ENCODE measurements at regions not wholly inside any gene's neighbourhood (a gene's known extent, or its start where the extent isn't known, plus 50 kb on each side); places are given as distances from the start of the nearest gene placed in this dataset.

GRCh38 chr12:126156806-126157574 lies 1091.8 kb downstream of the AACS start:
- DNase-seq = no peak

GRCh38 chr12:126157575-126157966 lies 1092.3 kb downstream of the AACS start:
- no peak for DNase-seq

- no peak for DNase-seq
Measured at GRCh38 chr12:126159139-126159538, 1093.9 kb downstream of the AACS start.

GRCh38 chr12:126160912-126161311 lies 1095.7 kb downstream of the AACS start:
- no peak for DNase-seq

GRCh38 chr12:126163984-126164383 lies 1098.7 kb downstream of the AACS start:
- no peak for DNase-seq

- no peak for DNase-seq
Measured at GRCh38 chr12:126171937-126172559, 1106.8 kb downstream of the AACS start.

- DNase-seq = no peak
Measured at GRCh38 chr12:126182619-126183236, 1117.5 kb downstream of the AACS start.

GRCh38 chr12:126185025-126185424 lies 1119.8 kb downstream of the AACS start:
- DNase-seq = no peak

GRCh38 chr12:126189856-126190255 lies 1124.6 kb downstream of the AACS start:
- DNase-seq = no peak

- no peak for DNase-seq
Measured at GRCh38 chr12:126191031-126191891, 1126.0 kb downstream of the AACS start.

- no peak for DNase-seq
Measured at GRCh38 chr12:126191949-126192348, 1126.7 kb downstream of the AACS start.

- no peak for DNase-seq
Measured at GRCh38 chr12:126193190-126193589, 1128.0 kb downstream of the AACS start.

GRCh38 chr12:126196263-126196662 lies 1131.0 kb downstream of the AACS start:
- DNase-seq = no peak

GRCh38 chr12:126198516-126198915 lies 1133.3 kb downstream of the AACS start:
- DNase-seq = no peak

- no peak for DNase-seq
Measured at GRCh38 chr12:126198966-126199692, 1133.9 kb downstream of the AACS start.

GRCh38 chr12:126201981-126202537 lies 1136.8 kb downstream of the AACS start:
- no peak for DNase-seq

GRCh38 chr12:126204326-126204725 lies 1139.1 kb downstream of the AACS start:
- no peak for DNase-seq

GRCh38 chr12:126210026-126210425 lies 1144.8 kb downstream of the AACS start:
- DNase-seq = no peak

GRCh38 chr12:126210448-126210847 lies 1145.2 kb downstream of the AACS start:
- DNase-seq = no peak

- no peak for DNase-seq
Measured at GRCh38 chr12:126212824-126213223, 1147.6 kb downstream of the AACS start.

- DNase-seq = no peak
Measured at GRCh38 chr12:126218697-126219096, 1153.5 kb downstream of the AACS start.

GRCh38 chr12:126219139-126219538 lies 1153.9 kb downstream of the AACS start:
- no peak for DNase-seq
